Smooth muscle cell (in vitro differentiated cells): ENCODE measurements at regions not wholly inside any gene's neighbourhood (a gene's known extent, or its start where the extent isn't known, plus 50 kb on each side); places are given as distances from the start of the nearest gene placed in this dataset.

ENCODE experiments used
- DNase-seq: peaks from one replicate; lab custom pipeline; 2025; ENCODE audit not compliant: unreplicated experiment; lab: John Stamatoyannopoulos, UW
- H2AFZ ChIP-seq: fragments of 200-600 bp; sonication (generic); 2 replicates; pipeline ENCODE4 v1.6.0; 2016; ENCODE audit warnings: antibody characterized with exemption, low read depth, mild to moderate bottlenecking
- H3F3A ChIP-seq: fragments of 200-600 bp; sonication (generic); 2 replicates; pipeline ENCODE4 v1.6.0; 2017; ENCODE audit warnings: antibody characterized with exemption, low read depth
- H3K27ac ChIP-seq: fragments of 200-600 bp; sonication (generic); 2 replicates; pipeline ENCODE4 v1.5.1; 2016; ENCODE audit warnings: low read depth, mild to moderate bottlenecking
- H3K27me3 ChIP-seq: fragments of 200-600 bp; sonication (generic); 2 replicates; pipeline ENCODE4 v1.6.1; 2016; ENCODE audit warnings: low read depth, mild to moderate bottlenecking
- H3K36me3 ChIP-seq: fragments of 200-600 bp; sonication (generic); 2 replicates; pipeline ENCODE4 v1.5.1; 2016; ENCODE audit warnings: low read depth
- H3K4me1 ChIP-seq: fragments of 200-600 bp; sonication (generic); 2 replicates; pipeline ENCODE4 v1.5.1; 2016; ENCODE audit warnings: low read depth
- H3K4me2 ChIP-seq: fragments of 200-600 bp; sonication (generic); 2 replicates; pipeline ENCODE4 v1.6.0; 2016; ENCODE audit warnings: mild to moderate bottlenecking
- H3K4me3 ChIP-seq: fragments of 200-600 bp; sonication (generic); 2 replicates; pipeline ENCODE4 v1.5.1; 2016; ENCODE audit warnings: mild to moderate bottlenecking
- H3K79me2 ChIP-seq: fragments of 200-600 bp; sonication (generic); 2 replicates; pipeline ENCODE4 v1.6.0; 2016; ENCODE audit warnings: low read depth, mild to moderate bottlenecking
- H3K9ac ChIP-seq: fragments of 200-600 bp; sonication (generic); 2 replicates; pipeline ENCODE4 v1.6.0; 2016; ENCODE audit warnings: low read depth
- H3K9me3 ChIP-seq: fragments of 200-600 bp; sonication (generic); replicated peaks from 2 replicates; pipeline ENCODE4 v1.5.1; 2016; ENCODE audit warnings: low read depth
- H4K20me1 ChIP-seq: fragments of 200-600 bp; sonication (generic); 2 replicates; pipeline ENCODE4 v1.6.0; 2016; ENCODE audit warnings: low read depth
- CTCF ChIP-seq: fragments of 200-600 bp; sonication (generic); IDR thresholded peaks from 2 replicates; pipeline ENCODE4 v1.5.1; 2017; ENCODE audit warnings: borderline replicate concordance, mild to moderate bottlenecking, antibody characterized with exemption; ENCODE audit not compliant: insufficient read depth, poor library complexity, severe bottlenecking
- WGBS: methylation state at CpG from one replicate; pipeline ENCODE4 v1.1.7; 2016; ENCODE audit warnings: low lambda C conversion rate; 5-methylcytosine and 5-hydroxymethylcytosine counted together

DNA sequence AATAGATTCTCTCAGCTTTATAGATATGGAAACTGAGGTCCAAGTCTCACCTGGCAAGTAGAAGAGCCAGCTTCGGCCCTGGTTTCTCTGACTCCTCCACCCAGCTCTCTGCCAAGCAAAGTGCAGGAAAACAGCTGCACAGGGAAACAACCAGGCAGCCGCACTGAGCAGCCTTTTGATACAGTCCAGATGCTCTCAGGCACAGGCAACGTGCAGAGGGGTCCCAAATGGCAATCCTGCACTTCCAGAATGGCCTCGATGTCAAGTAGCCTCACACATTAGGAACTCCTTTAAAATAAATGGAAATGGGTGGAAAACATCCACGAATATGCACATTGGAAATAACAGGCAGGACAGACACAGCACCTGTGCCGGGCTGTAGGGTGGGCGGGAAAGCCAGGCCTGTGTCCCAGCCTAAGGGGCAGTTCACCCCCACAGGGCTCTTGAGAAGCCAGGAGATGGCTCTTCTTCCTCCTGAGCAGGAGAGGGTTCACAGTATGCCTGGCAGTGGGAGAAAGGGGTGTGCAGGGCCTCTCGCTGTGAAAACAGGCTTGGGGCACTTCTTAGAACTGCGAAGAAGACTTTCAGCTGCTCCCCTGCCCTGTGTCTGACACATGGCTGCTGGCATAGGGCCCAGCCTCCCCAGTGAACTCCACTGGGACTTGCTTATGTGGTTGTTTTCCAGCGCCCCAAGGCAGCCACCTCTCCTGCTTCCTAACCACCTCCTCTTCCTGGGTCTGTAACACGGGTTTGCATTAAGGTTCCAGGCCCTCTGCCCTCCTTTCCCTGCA lies 63.9 kb upstream of the TUBA3E start:
- Histone ChIP-seq H3K4me2 (no peak overlapping the region), H3K79me2 (no peaks in the 10 kb centered on the region), H4K20me1 (no peaks in the 10 kb centered on the region), H2AFZ (no peak overlapping the region), H3K9ac (no peak overlapping the region), H3K27me3 (peaks cover 14% of the 10 kb centered on the region), H3K9me3 (no peaks in the 10 kb centered on the region), H3K4me3 (no peak overlapping the region), H3F3A (no peaks in the 10 kb centered on the region), H3K36me3 (no peaks in the 10 kb centered on the region), H3K27ac (no peak overlapping the region), H3K4me1 (no peaks in the 10 kb centered on the region)
- TF ChIP-seq CTCF, result no peak
- no peak for DNase-seq
- 84% methylated on average over 11 of the region's 11 CpGs for WGBS

DNA sequence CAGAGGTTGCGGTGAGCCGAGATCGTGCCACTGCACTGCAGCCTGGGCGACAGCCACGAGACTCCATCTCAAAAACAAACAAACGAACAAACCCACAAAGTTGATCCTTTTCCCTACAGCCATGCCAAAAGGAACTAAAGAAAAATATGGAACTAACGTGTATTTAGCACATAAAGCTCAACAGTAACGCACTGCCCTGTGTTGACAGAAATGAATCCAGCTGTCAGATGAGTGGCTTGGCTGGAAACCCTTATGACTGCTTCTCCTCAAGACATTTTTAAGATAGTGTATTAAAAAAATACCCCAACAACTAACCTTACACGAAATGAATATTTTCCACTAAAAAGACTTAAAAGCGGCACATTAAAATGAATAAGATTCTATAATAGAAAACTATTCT lies 62.9 kb upstream of the TUBA3E start:
- H3K4me1 ChIP-seq, result no peaks in the 10 kb centered on the region
- no peaks in the 10 kb centered on the region for H3K36me3 ChIP-seq
- H3K79me2 ChIP-seq, result no peaks in the 10 kb centered on the region
- H3K9me3 ChIP-seq, result no peaks in the 10 kb centered on the region
- 90% methylated on average over 10 of the region's 10 CpGs for WGBS
- peaks cover 15% of the 10 kb centered on the region for H3K27me3 ChIP-seq
- no peaks in the 10 kb centered on the region for H4K20me1 ChIP-seq
- H3F3A ChIP-seq, result no peaks in the 10 kb centered on the region
- H2AFZ ChIP-seq, result no peak overlapping the region
- no peak overlapping the region for H3K4me3 ChIP-seq
- TF ChIP-seq CTCF, result no peak
- no peak for DNase-seq
- H3K4me2 ChIP-seq, result no peak overlapping the region
- no peak overlapping the region for H3K27ac ChIP-seq
- H3K9ac ChIP-seq, result no peak overlapping the region

GRCh38 chr2:130259594-130259993 lies 61.4 kb upstream of the TUBA3E start:
- H3K4me1 ChIP-seq, result no peaks in the 10 kb centered on the region
- no peak for DNase-seq
- WGBS, result 84% methylated on average over 4 of the region's 4 CpGs

More at GRCh38 chr2:130259594-130259993, 61.4 kb upstream of the TUBA3E start:
- no peak overlapping the region for H2AFZ ChIP-seq
- no peak overlapping the region for H3K9ac ChIP-seq
- H3K79me2 ChIP-seq, result no peaks in the 10 kb centered on the region
- H3F3A ChIP-seq, result no peaks in the 10 kb centered on the region
- H3K36me3 ChIP-seq, result no peaks in the 10 kb centered on the region
- no peak for TF ChIP-seq CTCF
- peaks cover 15% of the 10 kb centered on the region for H3K27me3 ChIP-seq
- H4K20me1 ChIP-seq, result no peaks in the 10 kb centered on the region
- H3K4me2 ChIP-seq, result no peak overlapping the region
- H3K4me3 ChIP-seq, result no peak overlapping the region
- no peaks in the 10 kb centered on the region for H3K9me3 ChIP-seq
- no peak overlapping the region for H3K27ac ChIP-seq
